H1 (cell line): ENCODE measurements at regions not wholly inside any gene's neighbourhood (a gene's known extent, or its start where the extent isn't known, plus 50 kb on each side); places are given as distances from the start of the nearest gene placed in this dataset.

Source experiments
- CTCF ChIA-PET: fragments of 300-600 bp; sonication (Branson Sonifier 250); formaldehyde crosslinking; loops from one replicate; lab custom pipeline; 2021; ENCODE audit not compliant: partially characterized antibody; lab: Charles Lee
- POLR2A ChIA-PET: fragments of 300-600 bp; sonication (Branson Sonifier 250); formaldehyde crosslinking; loops from one replicate; lab custom pipeline; 2021; ENCODE audit warnings: inconsistent platforms; ENCODE audit not compliant: partially characterized antibody; lab: Charles Lee
- DNase-seq, 2 experiments: peaks; one replicate each; pipeline versions ENCODE4 v3.0.0 to v3.0.0-alpha.2; 2010 to 2022; ENCODE audit warnings: low spot score in 2 of 2, low read depth in 1 of 2, mixed read lengths in 1 of 2
- FAIRE-seq: peaks from 2 replicates; lab custom pipeline; 2011; peaks lifted over from hg19 to GRCh38; lab: Jason Lieb, UNC
- H2AFZ ChIP-seq: 2 replicates; pipeline ENCODE4 v1.8.1; 2012; ENCODE audit warnings: low read length, inconsistent platforms
- H2AK5ac ChIP-seq: 2 replicates; pipeline ENCODE4 v1.6.1; 2013; ENCODE audit warnings: low read depth, low read length
- H2BK120ac ChIP-seq: replicated peaks from 2 replicates; pipeline ENCODE3; 2013; ENCODE audit warnings: low read depth, low read length, inconsistent platforms
- H2BK12ac ChIP-seq: 2 replicates; pipeline ENCODE4 v1.6.1; 2013; ENCODE audit warnings: low read depth, low read length
- H2BK15ac ChIP-seq: 2 replicates; pipeline ENCODE4 v1.6.1; 2013; ENCODE audit warnings: low read length
- H2BK20ac ChIP-seq: 2 replicates; pipeline ENCODE4 v1.6.1; 2013; ENCODE audit warnings: low read length
- H2BK5ac ChIP-seq: 2 replicates; pipeline ENCODE4 v1.6.1; 2013; ENCODE audit warnings: low read depth, low read length
- H3K14ac ChIP-seq: 2 replicates; pipeline ENCODE4 v1.6.1; 2013; ENCODE audit warnings: inconsistent platforms; ENCODE audit not compliant: insufficient read length
- H3K18ac ChIP-seq: 2 replicates; pipeline ENCODE4 v1.6.1; 2013; ENCODE audit warnings: low read length; ENCODE audit errors: extremely low read depth
- H3K23ac ChIP-seq: 2 replicates; pipeline ENCODE4 v1.6.1; 2013; ENCODE audit warnings: inconsistent platforms; ENCODE audit not compliant: insufficient read length
- H3K23me2 ChIP-seq: 2 replicates; pipeline ENCODE4 v1.6.1; 2013; ENCODE audit warnings: low read depth, low read length
- H3K27ac ChIP-seq: 2 replicates; pipeline ENCODE4 v1.6.1; 2011; ENCODE audit warnings: low read depth, low read length, inconsistent platforms
- H3K27me3 ChIP-seq, 4 experiments: replicated peaks in 1 of 4; 1 replicate in 1 of 4; 2 replicates in 3 of 4; pipeline versions ENCODE4 v1.6.1 to v1.8.1; 2011 to 2013; ENCODE audit warnings: low read length in 3 of 4, mild to moderate bottlenecking in 3 of 4, inconsistent platforms in 2 of 4, mixed read lengths in 2 of 4, moderate library complexity in 1 of 4; ENCODE audit not compliant: control insufficient read depth in 3 of 4, insufficient read depth in 3 of 4; ENCODE audit errors: extremely low read depth in 1 of 4
- H3K36me3 ChIP-seq, 4 experiments: 2 replicates each; pipeline versions ENCODE4 v1.6.1 to v1.8.1; 2011 to 2013; ENCODE audit warnings: mild to moderate bottlenecking in 4 of 4, low read length in 3 of 4, moderate library complexity in 2 of 4, control low read depth in 1 of 4, inconsistent platforms in 1 of 4; ENCODE audit not compliant: insufficient read depth in 4 of 4, control insufficient read depth in 2 of 4
- H3K4ac ChIP-seq: replicated peaks from 2 replicates; pipeline ENCODE3; 2013; ENCODE audit warnings: low read length, low read depth, mixed read lengths, inconsistent platforms; ENCODE audit not compliant: insufficient read length
- H3K4me1 ChIP-seq, 4 experiments: replicated peaks in 1 of 4; 1 replicate in 1 of 4; 2 replicates in 3 of 4; pipeline versions ENCODE4 v1.6.1 to v1.8.1; 2011 to 2013; ENCODE audit warnings: low read length in 3 of 4, inconsistent platforms in 2 of 4, mixed read lengths in 1 of 4; ENCODE audit not compliant: insufficient read depth in 4 of 4, control insufficient read depth in 3 of 4
- H3K4me2 ChIP-seq, 2 experiments: 2 replicates each; pipeline versions ENCODE4 v1.6.1 to v1.8.1; 2011 to 2013; ENCODE audit warnings: low read depth in 2 of 2, low read length in 2 of 2, control low read depth in 1 of 2, inconsistent platforms in 1 of 2, mild to moderate bottlenecking in 1 of 2; ENCODE audit not compliant: insufficient read depth in 1 of 2
- H3K4me3 ChIP-seq, 4 experiments: fragments of 200-600, 300-600 bp in 1 of 4; sonication (generic), shearing (Covaris generic), sonication (Bioruptor Twin) in 1 of 4; 2 replicates each; pipeline versions ENCODE4 v1.5.1 to v1.8.1; 2011 to 2016; ENCODE audit warnings: low read length in 4 of 4, low read depth in 3 of 4, control low read depth in 2 of 4, inconsistent platforms in 2 of 4, mild to moderate bottlenecking in 2 of 4, mixed read lengths in 1 of 4, moderate library complexity in 1 of 4; ENCODE audit not compliant: insufficient read depth in 2 of 4; ENCODE audit errors: extremely low read depth in 1 of 4
- H3K56ac ChIP-seq: replicated peaks from 2 replicates; pipeline ENCODE3; 2013; ENCODE audit warnings: low read depth, mild to moderate bottlenecking, mixed read lengths, low read length, inconsistent platforms; ENCODE audit not compliant: insufficient read length
- H3K79me1 ChIP-seq: 2 replicates; pipeline ENCODE4 v1.6.1; 2013; ENCODE audit warnings: low read depth, low read length, control low read depth
- H3K79me2 ChIP-seq, 2 experiments: 2 replicates each; pipeline versions ENCODE4 v1.6.1 to v1.8.1; 2012 to 2013; ENCODE audit warnings: low read length in 2 of 2, mild to moderate bottlenecking in 2 of 2, inconsistent platforms in 1 of 2; ENCODE audit not compliant: insufficient read depth in 2 of 2, control insufficient read depth in 1 of 2
- H3K9ac ChIP-seq, 4 experiments: replicated peaks in 1 of 4; 1 replicate in 1 of 4; 2 replicates in 3 of 4; pipeline versions ENCODE4 v1.6.1 to v1.8.1; 2011 to 2013; ENCODE audit warnings: low read depth in 3 of 4, low read length in 3 of 4, control low read depth in 2 of 4, mild to moderate bottlenecking in 2 of 4, moderate library complexity in 2 of 4, inconsistent platforms in 1 of 4; ENCODE audit errors: extremely low read depth in 1 of 4
- H3K9me3 ChIP-seq, 2 experiments: 2 replicates each; pipeline versions ENCODE4 v1.6.1 to v1.8.1; 2012 to 2013; ENCODE audit warnings: mild to moderate bottlenecking in 2 of 2, moderate library complexity in 2 of 2, control low read depth in 1 of 2, inconsistent platforms in 1 of 2, low read depth in 1 of 2, low read length in 1 of 2, mixed read lengths in 1 of 2; ENCODE audit not compliant: insufficient read depth in 2 of 2
- H4K20me1 ChIP-seq, 2 experiments: replicated peaks in 1 of 2; 2 replicates each; pipeline versions ENCODE3 to v1.8.1; 2011 to 2013; ENCODE audit warnings: inconsistent platforms in 2 of 2, low read length in 2 of 2, mild to moderate bottlenecking in 1 of 2; ENCODE audit not compliant: insufficient read depth in 2 of 2, control insufficient read depth in 1 of 2
- H4K5ac ChIP-seq: 2 replicates; pipeline ENCODE4 v1.6.1; 2013; ENCODE audit warnings: low read length, low read depth, mixed read lengths, inconsistent platforms; ENCODE audit not compliant: insufficient read length
- H4K8ac ChIP-seq: 2 replicates; pipeline ENCODE4 v1.8.0; 2013; ENCODE audit warnings: mild to moderate bottlenecking, moderate library complexity, low read length, inconsistent platforms; ENCODE audit not compliant: insufficient read depth; ENCODE audit errors: extremely low read depth
- H4K91ac ChIP-seq: replicated peaks from 2 replicates; pipeline ENCODE3; 2013; ENCODE audit warnings: low read length, mixed read lengths, inconsistent platforms; ENCODE audit not compliant: insufficient read length
- ATF3 ChIP-seq: IDR thresholded peaks from 2 replicates; pipeline ENCODE4 v1.6.1; 2011; ENCODE audit warnings: low read depth, mild to moderate bottlenecking, low read length; ENCODE audit not compliant: insufficient read depth
- SAP30 ChIP-seq: fragments of 300-600 bp; sonication (generic); IDR thresholded peaks from 2 replicates; pipeline ENCODE4 v1.7.1; 2012; ENCODE audit warnings: low read length, moderate library complexity, mild to moderate bottlenecking, inconsistent platforms; ENCODE audit not compliant: insufficient read depth, insufficient replicate concordance
- YY1 ChIP-seq: IDR thresholded peaks from 2 replicates; pipeline ENCODE4 v1.6.1; 2011; ENCODE audit warnings: low read depth, mild to moderate bottlenecking, low read length
- WGBS, 2 experiments: shearing (Covaris generic) in 1 of 2; methylation state at CpG; one replicate each; pipeline versions ENCODE4 v1.1.6 to v1.1.7; 2013 to 2015; ENCODE audit warnings: low lambda C conversion rate in 2 of 2, mixed read lengths in 2 of 2, inconsistent platforms in 1 of 2, low coverage in 1 of 2, missing lambda C conversion rate in 1 of 2; ENCODE audit not compliant: insufficient replicate concordance in 2 of 2, insufficient coverage in 1 of 2, insufficient read length in 1 of 2; ENCODE audit errors: extremely low coverage in 1 of 2, missing lambda C conversion rate in 1 of 2; 5-methylcytosine and 5-hydroxymethylcytosine counted together

GRCh38 chrX:39669668-39670067 lies 428.1 kb downstream of the BCOR start:
- no peaks in the 10 kb centered on the region for H3K36me3 ChIP-seq
- ChIA-PET CTCF (interaction anchor here (2.0 kb wide), 1 partner anchor 10 kb away, joined by 7 read pairs; no protein-coding TSS in a partner anchor), POLR2A (no interaction called here)
- no peak overlapping the region for H3K27ac ChIP-seq
- H2BK15ac ChIP-seq, result peak overlapping the region; percentile 61; the same call in 1 of the 2 replicates
- no peaks in the 10 kb centered on the region for H3K9me3 ChIP-seq
- no peaks in the 10 kb centered on the region for H3K4me1 ChIP-seq
- no peak overlapping the region for H4K5ac ChIP-seq
- H2BK12ac ChIP-seq, result 0 out of 2 replicates have a peak overlapping the region, but pooled peaks have one; percentile 39
- H2BK5ac ChIP-seq, result no peak overlapping the region
- no peak overlapping the region for H3K4ac ChIP-seq
- no peak overlapping the region for H3K23ac ChIP-seq
- FAIRE-seq (no peak), DNase-seq (no peak)
- H3K4me3 ChIP-seq, result no peak overlapping the region
- no peak overlapping the region for H2AFZ ChIP-seq
- no peaks in the 10 kb centered on the region for H3K79me1 ChIP-seq
- H3K18ac ChIP-seq, result no peak overlapping the region; the same call in none of the 2 replicates
- H3K14ac ChIP-seq, result no peak overlapping the region
- no peak overlapping the region for H3K56ac ChIP-seq
- H2BK20ac ChIP-seq, result no peak overlapping the region
- no peaks in the 10 kb centered on the region for H4K20me1 ChIP-seq
- no peaks in the 10 kb centered on the region for H3K27me3 ChIP-seq
- WGBS, 2 experiments, result 100% methylated on average over 2 of the region's 7 CpGs; no CpG with 5 or more reads in 1 of the 2 experiments
- H4K91ac ChIP-seq, result no peak overlapping the region
- no peaks in the 10 kb centered on the region for H3K23me2 ChIP-seq
- H2BK120ac ChIP-seq, result no peak overlapping the region
- no peak overlapping the region for H2AK5ac ChIP-seq
- no peak overlapping the region for H3K9ac ChIP-seq
- no peak overlapping the region; the same call in 1 of the 2 replicates for H4K8ac ChIP-seq
- H3K79me2 ChIP-seq, result no peaks in the 10 kb centered on the region
- H3K4me2 ChIP-seq, result no peak overlapping the region
- TF ChIP-seq ATF3 (no peak), YY1 (no peak), SAP30 (no peak)
